Fibroblast of lung (primary cell): ENCODE measurements at regions not wholly inside any gene's neighbourhood (a gene's known extent, or its start where the extent isn't known, plus 50 kb on each side); places are given as distances from the start of the nearest gene placed in this dataset.

Experiments used
- DNase-seq, 2 donors: peaks; one replicate each; pipeline versions ENCODE4 v3.0.0 to v3.0.0-alpha.2; 2010; ENCODE audit warnings: low read depth in 2 of 2
- H2AFZ ChIP-seq: 2 replicates; pipeline ENCODE4 v1.5.1; 2012; ENCODE audit warnings: low read length, control low read depth, inconsistent platforms
- H3K27ac ChIP-seq: 2 replicates; pipeline ENCODE4 v1.5.1; 2011; ENCODE audit warnings: low read length, control low read depth; ENCODE audit not compliant: insufficient read depth
- H3K27me3 ChIP-seq: 2 replicates; pipeline ENCODE4 v1.5.1; 2011; ENCODE audit warnings: mild to moderate bottlenecking, low read length; ENCODE audit not compliant: control insufficient read depth, insufficient read depth
- H3K36me3 ChIP-seq: 2 replicates; pipeline ENCODE4 v1.5.1; 2011; ENCODE audit warnings: low read length; ENCODE audit not compliant: control insufficient read depth, insufficient read depth
- H3K4me1 ChIP-seq: 2 replicates; pipeline ENCODE4 v1.5.1; 2011; ENCODE audit warnings: low read length; ENCODE audit not compliant: control insufficient read depth, insufficient read depth; ENCODE audit errors: extremely low read depth
- H3K4me2 ChIP-seq: 2 replicates; pipeline ENCODE4 v1.5.1; 2011; ENCODE audit warnings: low read length, control low read depth; ENCODE audit not compliant: insufficient read depth; ENCODE audit errors: extremely low read depth
- H3K4me3 ChIP-seq, 4 experiments: fragments of 200-600 bp in 1 of 4; sonication (generic) in 1 of 4; replicated peaks in 1 of 4; 2 replicates each; pipeline ENCODE4 v1.5.1; 2011 to 2016; ENCODE audit warnings: low read length in 4 of 4, low read depth in 3 of 4, mild to moderate bottlenecking in 3 of 4, control low read depth in 2 of 4, inconsistent platforms in 1 of 4, mixed read lengths in 1 of 4; ENCODE audit not compliant: insufficient read depth in 1 of 4; ENCODE audit errors: control extremely low read depth in 1 of 4
- H3K79me2 ChIP-seq: 2 replicates; pipeline ENCODE4 v1.5.1; 2012; ENCODE audit warnings: mild to moderate bottlenecking, low read length, inconsistent platforms; ENCODE audit not compliant: control insufficient read depth, insufficient read depth
- H3K9ac ChIP-seq: 2 replicates; pipeline ENCODE4 v1.5.1; 2011; ENCODE audit warnings: mild to moderate bottlenecking, low read length, control low read depth; ENCODE audit not compliant: insufficient read depth
- H3K9me3 ChIP-seq: 2 replicates; pipeline ENCODE4 v1.5.1; 2012; ENCODE audit warnings: low read depth, low read length; ENCODE audit not compliant: control insufficient read depth, insufficient read depth
- H4K20me1 ChIP-seq: 2 replicates; pipeline ENCODE4 v1.5.1; 2011; ENCODE audit warnings: low read length; ENCODE audit not compliant: control insufficient read depth, insufficient read depth; ENCODE audit errors: extremely low read depth
- EZH2 ChIP-seq: IDR thresholded peaks from 2 replicates; pipeline ENCODE4 v1.5.1; 2012; ENCODE audit warnings: low read length, control low read depth, mild to moderate bottlenecking; ENCODE audit errors: missing control alignments
- TF ChIP-seq, protein P1 (sequence below), 2 donors: IDR thresholded peaks in 1 of 2; conservative IDR thresholded peaks in 1 of 2; 1 replicate in 1 of 2; 2 replicates in 1 of 2; pipeline ENCODE4 v1.5.1; 2011 to 2012; ENCODE audit warnings: low read length in 2 of 2, control low read depth in 1 of 2, inconsistent platforms in 1 of 2, low read depth in 1 of 2, mild to moderate bottlenecking in 1 of 2

DNA sequence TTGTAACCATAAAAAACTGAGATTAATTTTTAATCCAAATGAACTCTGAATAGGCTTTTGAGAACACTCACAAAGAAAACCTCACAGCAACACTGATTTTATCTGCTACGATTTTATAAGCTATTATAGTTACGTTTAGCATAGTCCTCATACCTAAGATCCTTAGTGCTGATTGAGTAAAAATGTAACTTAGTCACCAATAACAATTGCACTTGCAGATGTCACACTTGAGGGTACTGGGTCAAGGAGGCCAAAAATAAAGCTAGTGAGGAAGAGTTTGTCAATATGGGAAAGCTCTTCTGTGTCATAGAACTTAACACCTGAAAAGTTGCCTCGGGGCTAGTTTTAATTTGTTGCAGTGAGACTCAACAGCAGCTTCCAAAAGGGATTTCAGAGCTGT is 706.5 kb upstream of the FAM98A start:
- no peaks in the 10 kb centered on the region for H3K79me2 ChIP-seq
- no peak overlapping the region for H3K27ac ChIP-seq
- H3K36me3 ChIP-seq: no peaks in the 10 kb centered on the region

DNA sequence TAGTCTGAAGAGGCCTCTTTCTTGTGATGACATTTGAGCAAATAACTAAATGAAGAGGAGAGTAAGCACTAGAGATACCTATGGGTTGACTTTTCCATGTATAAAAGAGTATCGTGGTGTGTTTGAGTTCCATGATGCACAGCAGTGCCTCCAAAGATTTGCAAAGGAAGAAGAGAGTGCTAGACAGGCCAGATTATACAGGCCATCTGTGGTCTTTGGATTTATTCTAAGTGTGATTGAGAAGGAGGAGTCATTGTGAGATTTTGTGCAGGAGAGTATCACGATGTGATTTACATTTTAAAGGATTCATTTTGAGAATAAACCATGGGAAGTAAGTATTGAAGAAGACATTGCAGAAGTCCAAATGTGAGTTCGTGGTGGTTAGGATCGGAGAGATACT is 695.9 kb upstream of the FAM98A start:
- H3K4me2 ChIP-seq: no peak overlapping the region
- no peak overlapping the region for H3K9ac ChIP-seq
- no peaks in the 10 kb centered on the region for H3K36me3 ChIP-seq
- H2AFZ ChIP-seq: no peak overlapping the region
- no peak overlapping the region for H3K4me3 ChIP-seq
- DNase-seq: no peak
- H3K27ac ChIP-seq: no peak overlapping the region
- no peaks in the 10 kb centered on the region for H3K79me2 ChIP-seq
- no peaks in the 10 kb centered on the region for H4K20me1 ChIP-seq
- no peaks in the 10 kb centered on the region for H3K4me1 ChIP-seq
- no peaks in the 10 kb centered on the region for H3K9me3 ChIP-seq
- no peak for TF ChIP-seq EZH2
- TF ChIP-seq, protein P1, sequence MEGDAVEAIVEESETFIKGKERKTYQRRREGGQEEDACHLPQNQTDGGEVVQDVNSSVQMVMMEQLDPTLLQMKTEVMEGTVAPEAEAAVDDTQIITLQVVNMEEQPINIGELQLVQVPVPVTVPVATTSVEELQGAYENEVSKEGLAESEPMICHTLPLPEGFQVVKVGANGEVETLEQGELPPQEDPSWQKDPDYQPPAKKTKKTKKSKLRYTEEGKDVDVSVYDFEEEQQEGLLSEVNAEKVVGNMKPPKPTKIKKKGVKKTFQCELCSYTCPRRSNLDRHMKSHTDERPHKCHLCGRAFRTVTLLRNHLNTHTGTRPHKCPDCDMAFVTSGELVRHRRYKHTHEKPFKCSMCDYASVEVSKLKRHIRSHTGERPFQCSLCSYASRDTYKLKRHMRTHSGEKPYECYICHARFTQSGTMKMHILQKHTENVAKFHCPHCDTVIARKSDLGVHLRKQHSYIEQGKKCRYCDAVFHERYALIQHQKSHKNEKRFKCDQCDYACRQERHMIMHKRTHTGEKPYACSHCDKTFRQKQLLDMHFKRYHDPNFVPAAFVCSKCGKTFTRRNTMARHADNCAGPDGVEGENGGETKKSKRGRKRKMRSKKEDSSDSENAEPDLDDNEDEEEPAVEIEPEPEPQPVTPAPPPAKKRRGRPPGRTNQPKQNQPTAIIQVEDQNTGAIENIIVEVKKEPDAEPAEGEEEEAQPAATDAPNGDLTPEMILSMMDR (conservative IDR thresholded peaks at IDR 0.05 in 1 of 2, IDR thresholded peaks at IDR 0.05 in 1 of 2; ENCODE audit: low read depth in 1 of 2, low read length in 2 of 2): no peak
- no peaks in the 10 kb centered on the region for H3K27me3 ChIP-seq

More for the DNA sequence above, 706.5 kb upstream of the FAM98A start:
- H3K27me3 ChIP-seq: no peaks in the 10 kb centered on the region
- H3K4me2 ChIP-seq: no peak overlapping the region
- no peak overlapping the region for H3K4me3 ChIP-seq
- no peaks in the 10 kb centered on the region for H4K20me1 ChIP-seq
- no peaks in the 10 kb centered on the region for H3K4me1 ChIP-seq
- TF ChIP-seq, protein P1 (conservative IDR thresholded peaks at IDR 0.05 in 1 of 2, IDR thresholded peaks at IDR 0.05 in 1 of 2; ENCODE audit: low read depth in 1 of 2, low read length in 2 of 2): no peak
- TF ChIP-seq EZH2: no peak
- DNase-seq: no peak
- no peak overlapping the region for H2AFZ ChIP-seq
- no peaks in the 10 kb centered on the region for H3K9me3 ChIP-seq
- no peak overlapping the region for H3K9ac ChIP-seq

DNA sequence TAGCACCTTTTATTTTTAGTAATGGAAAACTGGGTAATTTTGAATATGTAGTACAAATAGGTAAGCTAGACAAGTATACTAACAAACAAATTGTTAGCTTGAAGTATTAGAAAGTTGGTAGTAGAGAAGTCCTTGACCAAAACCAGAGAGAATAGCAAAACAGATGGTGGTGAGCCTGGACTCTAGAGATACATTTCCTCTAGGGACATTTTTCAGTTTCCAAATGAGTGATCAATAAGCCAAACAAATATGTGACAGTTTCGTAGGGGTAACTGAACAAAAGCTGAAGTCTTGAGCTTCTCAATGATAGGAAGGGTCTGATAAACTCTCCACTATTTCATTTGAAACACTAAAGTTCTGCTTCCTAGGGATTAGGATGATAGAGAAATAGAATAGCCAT is 692.0 kb upstream of the FAM98A start:
- Histone ChIP-seq H3K9ac (no peak overlapping the region), H3K4me2 (no peak overlapping the region), H3K36me3 (no peaks in the 10 kb centered on the region), H3K27ac (no peak overlapping the region), H3K9me3 (no peaks in the 10 kb centered on the region), H4K20me1 (no peaks in the 10 kb centered on the region), H3K27me3 (no peaks in the 10 kb centered on the region), H2AFZ (no peak overlapping the region), H3K4me1 (no peaks in the 10 kb centered on the region), H3K79me2 (no peaks in the 10 kb centered on the region), H3K4me3 (no peak overlapping the region)
- no peak for DNase-seq
- TF ChIP-seq, protein P1 (conservative IDR thresholded peaks at IDR 0.05 in 1 of 2, IDR thresholded peaks at IDR 0.05 in 1 of 2; ENCODE audit: low read depth in 1 of 2, low read length in 2 of 2): no peak
- TF ChIP-seq EZH2: no peak
